NCI-H1092 treated with DMSO at 0.1 percent for 48 hours (cell line): ENCODE measurements at regions not wholly inside any gene's neighbourhood (a gene's known extent, or its start where the extent isn't known, plus 50 kb on each side); places are given as distances from the start of the nearest gene placed in this dataset.

Experiments used
- DNase-seq: peaks from one replicate; lab custom pipeline; 2025; lab: John Stamatoyannopoulos, UW

- no peak for DNase-seq
Measured at GRCh38 chr14:25756876-25757275, 706.9 kb upstream of the STXBP6 start.

DNA sequence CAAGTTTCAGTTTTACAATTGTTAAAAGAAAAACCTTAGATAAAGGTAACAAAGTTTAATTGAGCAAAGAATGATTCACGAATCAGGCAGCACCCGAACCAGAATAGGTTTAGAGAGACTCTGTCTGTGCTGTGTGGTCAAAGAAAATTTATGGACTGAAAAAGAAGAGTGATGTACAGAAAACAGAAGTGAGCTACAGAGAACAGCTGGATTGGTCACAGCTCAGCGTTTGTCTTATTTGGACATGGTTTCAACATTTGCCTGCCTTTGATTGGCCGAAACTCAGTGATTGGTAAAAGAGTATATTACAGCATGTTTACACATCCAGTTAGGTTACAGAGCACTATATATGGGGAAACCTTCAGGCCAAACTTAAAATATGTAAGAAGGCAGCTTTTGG is 703.2 kb upstream of the STXBP6 start:
- no peak for DNase-seq

DNA sequence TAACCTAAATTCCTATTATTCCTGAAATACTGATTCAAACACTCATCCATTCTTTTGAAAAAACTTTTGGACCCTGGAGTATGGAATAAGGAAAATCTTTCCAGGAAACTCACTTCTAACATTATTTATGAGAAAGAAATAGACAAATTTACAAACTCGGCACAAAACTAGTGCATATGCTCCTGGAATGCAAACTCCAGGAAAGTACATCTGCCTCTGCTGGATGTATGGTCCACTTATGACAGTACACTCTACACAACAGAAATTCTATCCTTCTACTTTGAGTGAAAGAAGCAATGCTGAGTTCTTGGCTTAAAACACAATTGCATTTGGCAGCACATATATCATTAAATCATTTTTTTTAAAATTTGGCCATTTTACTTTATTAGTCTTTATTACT is 700.5 kb upstream of the STXBP6 start:
- no peak for DNase-seq
